Natural killer cell (primary cell): ENCODE measurements at regions not wholly inside any gene's neighbourhood (a gene's known extent, or its start where the extent isn't known, plus 50 kb on each side); places are given as distances from the start of the nearest gene placed in this dataset.

Source experiments
- ATAC-seq, 3 donors: fragments of 150-1000 bp in 2 of 3; fragments of 200-7000 bp in 1 of 3; cut with Tn5 transposase; 1 replicate in 1 of 3; 2 replicates in 2 of 3; pipeline ENCODE4 v1.10.0; 2021; ENCODE audit warnings: mild to moderate bottlenecking in 2 of 3, moderate library complexity in 2 of 3
- DNase-seq, 2 donors: peaks; one replicate each; pipeline versions ENCODE4 v3.0.0 to v3.0.0-alpha.2; 2013 to 2021; ENCODE audit warnings: mixed read lengths in 1 of 2
- H3K27ac ChIP-seq: one replicate; pipeline ENCODE4 v1.5.1; 2013; ENCODE audit warnings: mild to moderate bottlenecking, low read length
- H3K27me3 ChIP-seq: one replicate; pipeline ENCODE4 v1.6.1; 2013; ENCODE audit warnings: low read length; ENCODE audit not compliant: control insufficient read depth, insufficient read depth
- H3K36me3 ChIP-seq: one replicate; pipeline ENCODE4 v1.6.1; 2013; ENCODE audit warnings: low read length; ENCODE audit not compliant: control insufficient read depth, insufficient read depth
- H3K4me1 ChIP-seq: one replicate; pipeline ENCODE4 v1.6.1; 2013; ENCODE audit warnings: low read length; ENCODE audit not compliant: control insufficient read depth, insufficient read depth
- H3K4me3 ChIP-seq: one replicate; pipeline ENCODE4 v1.5.1; 2013; ENCODE audit warnings: low read length
- H3K9me3 ChIP-seq: one replicate; pipeline ENCODE4 v1.6.1; 2013; ENCODE audit warnings: low read length; ENCODE audit not compliant: control insufficient read depth, insufficient read depth
- H3K27ac Mint-ChIP-seq, 2 donors: one replicate each; pipeline ENCODE4 v1.8.0; 2022; ENCODE audit warnings: mild to moderate bottlenecking in 2 of 2, mixed read lengths in 2 of 2, moderate library complexity in 1 of 2
- H3K27me3 Mint-ChIP-seq, 2 donors: one replicate each; pipeline ENCODE4 v1.8.0; 2022; ENCODE audit warnings: low read depth in 2 of 2, mixed read lengths in 2 of 2
- H3K36me3 Mint-ChIP-seq: one replicate; pipeline ENCODE4 v1.8.0; 2022; ENCODE audit warnings: mixed read lengths
- H3K4me1 Mint-ChIP-seq, 2 donors: one replicate each; pipeline ENCODE4 v1.8.0; 2022; ENCODE audit warnings: mixed read lengths in 2 of 2
- H3K4me3 Mint-ChIP-seq: one replicate; pipeline ENCODE4 v1.8.0; 2022; ENCODE audit warnings: mild to moderate bottlenecking, moderate library complexity, mixed read lengths
- H3K9me3 Mint-ChIP-seq, 2 donors: one replicate each; pipeline ENCODE4 v1.8.0; 2022; ENCODE audit warnings: mixed read lengths in 2 of 2
- WGBS: methylation state at CpG from one replicate; pipeline ENCODE4 v1.1.7; 2013; ENCODE audit warnings: missing lambda C conversion rate; ENCODE audit not compliant: insufficient coverage; 5-methylcytosine and 5-hydroxymethylcytosine counted together
- intact Hi-C: fragments of 100-400 bp; cut with micrococcal nuclease; formaldehyde crosslinking; loops from one replicate; pipeline ENCODE4 v1.14.2; 2022
- TF ChIP-seq, protein P1 (sequence below): fragments of 200-600 bp; IDR thresholded peaks from one replicate; pipeline ENCODE4 v1.8.0; 2022; ENCODE audit warnings: antibody characterized with exemption

DNA sequence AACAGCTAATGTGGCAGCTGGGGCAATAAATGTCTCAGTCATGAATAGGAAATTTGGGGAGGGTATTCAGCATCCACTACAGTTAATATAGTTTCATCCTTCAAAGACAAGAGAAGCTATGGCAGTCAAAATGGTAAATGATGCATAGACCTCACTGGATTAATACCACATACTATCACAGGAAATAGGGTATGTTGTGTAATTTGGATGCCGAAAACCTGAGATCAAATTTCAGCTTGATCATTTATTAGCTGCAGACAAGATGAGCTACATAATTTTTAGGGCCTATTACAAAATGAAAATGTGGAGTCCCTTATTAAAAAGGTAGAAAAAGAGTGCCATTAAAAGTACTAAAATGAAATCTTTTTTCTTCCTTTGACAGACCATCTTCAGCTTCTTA, 112.6 kb upstream of the MTAP start:
- Mint-ChIP-seq H3K36me3 (no peaks in the 10 kb centered on the region), H3K9me3 (no peaks in the 10 kb centered on the region), H3K27ac (no peak overlapping the region), H3K4me3 (no peak overlapping the region), H3K27me3 (peaks cover 16 to 29% of the 10 kb centered on the region in 2 donors), H3K4me1 (no peaks in the 10 kb centered on the region)
- 89% methylated on average over 1 of the region's 1 CpG for whole genome bisulfite sequencing
- H3K4me1 ChIP-seq, result no peaks in the 10 kb centered on the region
- H3K4me3 ChIP-seq, result no peak overlapping the region
- no peak overlapping the region for H3K27ac ChIP-seq
- DNase-seq, result no peak
- peaks cover 3% of the 10 kb centered on the region for H3K27me3 ChIP-seq
- TF ChIP-seq, protein P1, sequence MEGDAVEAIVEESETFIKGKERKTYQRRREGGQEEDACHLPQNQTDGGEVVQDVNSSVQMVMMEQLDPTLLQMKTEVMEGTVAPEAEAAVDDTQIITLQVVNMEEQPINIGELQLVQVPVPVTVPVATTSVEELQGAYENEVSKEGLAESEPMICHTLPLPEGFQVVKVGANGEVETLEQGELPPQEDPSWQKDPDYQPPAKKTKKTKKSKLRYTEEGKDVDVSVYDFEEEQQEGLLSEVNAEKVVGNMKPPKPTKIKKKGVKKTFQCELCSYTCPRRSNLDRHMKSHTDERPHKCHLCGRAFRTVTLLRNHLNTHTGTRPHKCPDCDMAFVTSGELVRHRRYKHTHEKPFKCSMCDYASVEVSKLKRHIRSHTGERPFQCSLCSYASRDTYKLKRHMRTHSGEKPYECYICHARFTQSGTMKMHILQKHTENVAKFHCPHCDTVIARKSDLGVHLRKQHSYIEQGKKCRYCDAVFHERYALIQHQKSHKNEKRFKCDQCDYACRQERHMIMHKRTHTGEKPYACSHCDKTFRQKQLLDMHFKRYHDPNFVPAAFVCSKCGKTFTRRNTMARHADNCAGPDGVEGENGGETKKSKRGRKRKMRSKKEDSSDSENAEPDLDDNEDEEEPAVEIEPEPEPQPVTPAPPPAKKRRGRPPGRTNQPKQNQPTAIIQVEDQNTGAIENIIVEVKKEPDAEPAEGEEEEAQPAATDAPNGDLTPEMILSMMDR, result no peak
- H3K9me3 ChIP-seq, result no peaks in the 10 kb centered on the region
- H3K36me3 ChIP-seq, result no peaks in the 10 kb centered on the region
- no peak for ATAC-seq
- intact Hi-C loops, result no loop called here

DNA sequence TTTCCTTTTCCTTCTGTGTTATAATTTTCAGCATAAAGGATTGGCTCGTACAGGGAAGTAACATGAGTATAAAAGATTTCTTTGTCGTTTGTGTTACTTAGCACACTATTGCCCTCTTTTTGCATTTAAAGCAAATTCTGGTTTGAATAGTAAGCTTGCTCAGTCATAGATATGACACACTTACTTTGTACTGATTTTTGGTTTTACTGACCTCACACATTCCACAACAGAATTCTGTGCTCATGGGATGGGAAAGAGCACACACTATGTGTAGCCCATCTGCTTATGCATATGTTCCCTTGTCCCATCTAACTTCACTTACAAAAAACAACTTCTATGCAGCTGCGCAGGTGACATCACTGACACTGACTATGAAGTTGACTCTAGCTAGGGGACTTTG, 111.9 kb upstream of the MTAP start:
- H3K27ac ChIP-seq, result no peak overlapping the region
- Mint-ChIP-seq H3K36me3 (no peaks in the 10 kb centered on the region), H3K27me3 (peaks cover 16 to 29% of the 10 kb centered on the region in 2 donors), H3K4me3 (no peak overlapping the region), H3K9me3 (no peaks in the 10 kb centered on the region), H3K27ac (no peak overlapping the region), H3K4me1 (no peaks in the 10 kb centered on the region)
- no peaks in the 10 kb centered on the region for H3K9me3 ChIP-seq
- no peaks in the 10 kb centered on the region for H3K4me1 ChIP-seq
- TF ChIP-seq, protein P1, result no peak
- no peaks in the 10 kb centered on the region for H3K36me3 ChIP-seq
- intact Hi-C loops, result no loop called here
- WGBS, result 100% methylated on average over 1 of the region's 3 CpGs
- H3K27me3 ChIP-seq, result peaks cover 3% of the 10 kb centered on the region
- DNase-seq (no peak), ATAC-seq (no peak)
- no peak overlapping the region for H3K4me3 ChIP-seq

DNA sequence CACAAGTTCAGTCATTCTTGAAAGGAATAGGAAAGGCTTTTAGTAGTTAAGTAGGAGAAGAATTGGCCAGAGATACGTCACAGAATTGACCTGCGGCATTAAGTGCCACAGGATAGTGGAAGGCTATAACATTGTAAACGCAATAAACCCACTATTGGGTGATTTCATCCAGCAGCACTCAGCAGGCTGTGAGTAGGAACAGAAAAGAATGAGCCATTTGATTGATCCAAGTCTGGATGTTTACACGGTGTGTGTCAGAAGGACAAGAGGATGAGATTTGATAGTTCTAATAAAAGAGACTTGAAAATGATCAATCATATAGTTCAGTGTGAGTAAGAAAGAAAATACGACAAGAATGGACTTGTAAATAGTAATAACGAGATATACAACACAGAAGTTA, 110.0 kb upstream of the MTAP start:
- H3K4me1 ChIP-seq, result no peaks in the 10 kb centered on the region
- 87% methylated on average over 4 of the region's 6 CpGs for WGBS
- Mint-ChIP-seq H3K27ac (no peak overlapping the region), H3K4me3 (no peak overlapping the region), H3K9me3 (no peaks in the 10 kb centered on the region), H3K36me3 (no peaks in the 10 kb centered on the region), H3K4me1 (no peaks in the 10 kb centered on the region), H3K27me3 (peaks cover 18 to 29% of the 10 kb centered on the region in 2 donors)
- H3K9me3 ChIP-seq, result no peaks in the 10 kb centered on the region
- DNase-seq, result no peak
- H3K36me3 ChIP-seq, result no peaks in the 10 kb centered on the region
- intact Hi-C loops, result no loop called here
- no peak overlapping the region for H3K27ac ChIP-seq
- TF ChIP-seq, protein P1, result no peak
- H3K27me3 ChIP-seq, result peaks cover 3% of the 10 kb centered on the region
- no peak overlapping the region for H3K4me3 ChIP-seq
- no peak for ATAC-seq

DNA sequence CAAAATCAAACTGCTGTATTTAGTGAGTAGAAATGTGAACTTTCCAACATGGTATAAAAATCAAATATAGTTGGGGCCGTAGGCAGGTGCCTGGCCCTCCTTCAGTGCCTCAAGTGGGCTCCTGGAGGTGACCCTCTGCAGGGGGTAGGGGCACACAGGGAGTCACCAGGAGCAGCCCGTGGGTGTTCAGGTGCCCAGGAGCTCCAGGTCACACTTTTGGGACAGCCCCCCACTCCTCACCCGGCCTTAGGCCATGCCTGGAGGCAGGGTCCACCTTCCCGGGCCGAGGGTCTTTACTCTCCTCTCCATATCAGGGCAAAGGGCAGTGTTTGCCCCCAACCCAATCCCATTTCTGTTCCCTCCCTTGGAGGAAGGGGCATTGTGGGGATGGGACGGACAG, 108.0 kb upstream of the MTAP start:
- Histone ChIP-seq H3K4me1 (no peaks in the 10 kb centered on the region), H3K9me3 (no peaks in the 10 kb centered on the region), H3K36me3 (no peaks in the 10 kb centered on the region), H3K4me3 (no peak overlapping the region), H3K27ac (no peak overlapping the region), H3K27me3 (peaks cover 3% of the 10 kb centered on the region)
- Mint-ChIP-seq H3K36me3 (no peaks in the 10 kb centered on the region), H3K4me1 (no peaks in the 10 kb centered on the region), H3K9me3 (no peaks in the 10 kb centered on the region), H3K4me3 (no peak overlapping the region), H3K27me3 (peaks cover 22 to 31% of the 10 kb centered on the region in 2 donors), H3K27ac (no peak overlapping the region)
- TF ChIP-seq, protein P1, result no peak
- no peak for ATAC-seq
- intact Hi-C loops, result no loop called here
- WGBS, result 67% methylated on average over 6 of the region's 6 CpGs
- no peak for DNase-seq
